ENCODE measurements at regions not wholly inside any gene's neighbourhood (a gene's known extent, or its start where the extent isn't known, plus 50 kb on each side); places are given as distances from the start of the nearest gene placed in this dataset.

GRCh38 chr18:76255070-76255683 lies 239.9 kb downstream of the ZNF516 start:
- H3K4me3 ChIP-seq (ENCODE audit: low read depth, low read length), result no peak overlapping the region
- TF ChIP-seq CTCF (IDR thresholded peaks at IDR 0.05; ENCODE audit: borderline replicate concordance, insufficient read depth, low read depth, low read length), result no peak

GRCh38 chr18:76252880-76253279 lies 242.2 kb downstream of the ZNF516 start:
- TF ChIP-seq CTCF (IDR thresholded peaks at IDR 0.05; ENCODE audit: borderline replicate concordance, insufficient read depth, low read depth, low read length), result no peak; the same call in 1 of the 2 replicates
- H3K4me3 ChIP-seq (ENCODE audit: low read depth, low read length), result no peak overlapping the region

GRCh38 chr18:76252139-76252538 lies 242.9 kb downstream of the ZNF516 start:
- no peak for TF ChIP-seq CTCF (IDR thresholded peaks at IDR 0.05; ENCODE audit: borderline replicate concordance, insufficient read depth, low read depth, low read length)
- H3K4me3 ChIP-seq (ENCODE audit: low read depth, low read length), result no peak overlapping the region

- no peak for TF ChIP-seq CTCF (IDR thresholded peaks at IDR 0.05; ENCODE audit: borderline replicate concordance, insufficient read depth, low read depth, low read length)
- no peak overlapping the region for H3K4me3 ChIP-seq (ENCODE audit: low read depth, low read length)
Measured at GRCh38 chr18:76251691-76252090, 243.4 kb downstream of the ZNF516 start.

GRCh38 chr18:76246590-76246989 lies 248.5 kb downstream of the ZNF516 start:
- no peak for TF ChIP-seq CTCF (IDR thresholded peaks at IDR 0.05; ENCODE audit: borderline replicate concordance, insufficient read depth, low read depth, low read length)
- no peak overlapping the region for H3K4me3 ChIP-seq (ENCODE audit: low read depth, low read length)

GRCh38 chr18:76234676-76235060 lies 260.4 kb downstream of the ZNF516 start:
- no peak overlapping the region for H3K4me3 ChIP-seq (ENCODE audit: low read depth, low read length)
- TF ChIP-seq CTCF (IDR thresholded peaks at IDR 0.05; ENCODE audit: borderline replicate concordance, insufficient read depth, low read depth, low read length), result no peak

- TF ChIP-seq CTCF (IDR thresholded peaks at IDR 0.05; ENCODE audit: borderline replicate concordance, insufficient read depth, low read depth, low read length), result no peak
- H3K4me3 ChIP-seq (ENCODE audit: low read depth, low read length), result no peak overlapping the region
Measured at GRCh38 chr18:76233876-76234675, 261.0 kb downstream of the ZNF516 start.

All from GM12875 (cell line).